Parathyroid adenoma (tissue), 2 donors: ENCODE measurements at regions not wholly inside any gene's neighbourhood (a gene's known extent, or its start where the extent isn't known, plus 50 kb on each side); places are given as distances from the start of the nearest gene placed in this dataset.

Experiments used
- H2AFZ ChIP-seq: fragments of 300-600 bp; sonication (generic); one replicate; pipeline ENCODE4 v1.7.0; 2017; ENCODE audit warnings: antibody characterized with exemption, mild to moderate bottlenecking
- H3K27ac ChIP-seq: fragments of 300-600 bp; sonication (generic); one replicate; pipeline ENCODE4 v1.7.0; 2017
- H3K27me3 ChIP-seq: fragments of 300-600 bp; sonication (generic); one replicate; pipeline ENCODE4 v1.7.0; 2017; ENCODE audit warnings: low read length; ENCODE audit not compliant: control insufficient read depth, insufficient read depth
- H3K36me3 ChIP-seq: fragments of 300-600 bp; sonication (generic); one replicate; pipeline ENCODE4 v1.7.0; 2017; ENCODE audit warnings: low read length; ENCODE audit not compliant: control insufficient read depth, insufficient read depth
- H3K4me1 ChIP-seq: fragments of 300-600 bp; sonication (generic); one replicate; pipeline ENCODE4 v1.7.0; 2017; ENCODE audit warnings: control low read depth
- H3K4me2 ChIP-seq: fragments of 300-600 bp; sonication (generic); one replicate; pipeline ENCODE4 v1.7.0; 2017; ENCODE audit warnings: low read length
- H3K4me3 ChIP-seq: fragments of 300-600 bp; sonication (generic); one replicate; pipeline ENCODE4 v1.7.0; 2017; ENCODE audit warnings: low read depth, low read length
- H3K79me2 ChIP-seq: fragments of 300-600 bp; sonication (generic); one replicate; pipeline ENCODE4 v1.7.0; 2017; ENCODE audit warnings: control low read depth
- H3K9ac ChIP-seq: fragments of 300-600 bp; sonication (generic); one replicate; pipeline ENCODE4 v1.7.0; 2017; ENCODE audit warnings: mild to moderate bottlenecking
- H3K9me3 ChIP-seq: fragments of 300-600 bp; sonication (generic); one replicate; pipeline ENCODE4 v1.7.0; 2017; ENCODE audit warnings: low read length; ENCODE audit not compliant: control insufficient read depth
- TF ChIP-seq, protein P1 (sequence below): fragments of 300-600 bp; sonication (generic); IDR thresholded peaks from one replicate; pipeline ENCODE4 v1.7.0; 2017; ENCODE audit warnings: antibody characterized with exemption, mild to moderate bottlenecking
- donor health status: primary hyperparathyroidism.

DNA sequence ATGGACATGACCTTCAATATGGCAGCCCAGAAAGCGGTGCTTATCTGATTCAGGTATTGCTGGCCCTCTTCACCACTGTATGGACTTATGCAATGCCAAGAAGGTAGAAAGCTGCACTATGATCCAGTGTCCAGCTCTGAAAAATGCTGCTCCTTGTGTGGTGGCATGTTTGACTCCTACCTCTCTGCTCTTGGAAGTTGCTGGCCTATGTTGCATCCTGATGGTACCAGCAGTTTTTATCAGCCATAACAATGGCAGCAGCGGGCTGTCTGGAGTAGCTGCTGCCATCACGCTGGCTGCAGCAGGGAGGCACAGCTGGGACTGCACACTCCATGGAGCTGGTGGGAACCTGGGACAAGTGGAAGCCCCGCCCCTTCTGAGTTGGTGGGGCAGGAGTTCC, 53.1 kb upstream of the MED9 start:
- H3K27ac ChIP-seq: no peak overlapping the region
- no peaks in the 10 kb centered on the region for H3K9me3 ChIP-seq
- peaks cover 5% of the 10 kb centered on the region for H3K4me1 ChIP-seq
- H3K4me3 ChIP-seq: no peak overlapping the region
- TF ChIP-seq, protein P1, sequence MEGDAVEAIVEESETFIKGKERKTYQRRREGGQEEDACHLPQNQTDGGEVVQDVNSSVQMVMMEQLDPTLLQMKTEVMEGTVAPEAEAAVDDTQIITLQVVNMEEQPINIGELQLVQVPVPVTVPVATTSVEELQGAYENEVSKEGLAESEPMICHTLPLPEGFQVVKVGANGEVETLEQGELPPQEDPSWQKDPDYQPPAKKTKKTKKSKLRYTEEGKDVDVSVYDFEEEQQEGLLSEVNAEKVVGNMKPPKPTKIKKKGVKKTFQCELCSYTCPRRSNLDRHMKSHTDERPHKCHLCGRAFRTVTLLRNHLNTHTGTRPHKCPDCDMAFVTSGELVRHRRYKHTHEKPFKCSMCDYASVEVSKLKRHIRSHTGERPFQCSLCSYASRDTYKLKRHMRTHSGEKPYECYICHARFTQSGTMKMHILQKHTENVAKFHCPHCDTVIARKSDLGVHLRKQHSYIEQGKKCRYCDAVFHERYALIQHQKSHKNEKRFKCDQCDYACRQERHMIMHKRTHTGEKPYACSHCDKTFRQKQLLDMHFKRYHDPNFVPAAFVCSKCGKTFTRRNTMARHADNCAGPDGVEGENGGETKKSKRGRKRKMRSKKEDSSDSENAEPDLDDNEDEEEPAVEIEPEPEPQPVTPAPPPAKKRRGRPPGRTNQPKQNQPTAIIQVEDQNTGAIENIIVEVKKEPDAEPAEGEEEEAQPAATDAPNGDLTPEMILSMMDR: no peak
- no peak overlapping the region for H2AFZ ChIP-seq
- no peak overlapping the region for H3K9ac ChIP-seq
- H3K27me3 ChIP-seq: no peaks in the 10 kb centered on the region
- no peaks in the 10 kb centered on the region for H3K36me3 ChIP-seq
- no peaks in the 10 kb centered on the region for H3K79me2 ChIP-seq
- H3K4me2 ChIP-seq: no peak overlapping the region

DNA sequence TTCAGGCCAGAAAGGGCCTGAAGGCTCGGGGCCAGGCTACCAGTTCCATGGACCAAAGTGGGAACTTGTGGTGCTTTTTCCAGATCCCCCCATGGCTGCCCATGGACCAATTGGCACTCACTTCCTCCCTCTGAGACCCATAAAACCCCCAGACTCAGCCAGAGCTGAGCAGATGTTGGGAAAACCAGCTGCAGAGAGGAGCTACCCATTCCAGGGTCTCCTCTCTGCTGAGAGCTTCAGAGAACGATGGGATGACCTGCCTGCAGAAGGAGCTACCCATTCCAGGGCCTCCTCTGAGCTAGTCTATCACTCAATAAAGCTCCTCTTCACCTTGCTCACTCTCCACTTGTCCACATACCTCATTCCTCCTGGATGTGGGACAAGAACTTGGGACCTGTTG, 52.2 kb upstream of the MED9 start:
- no peak overlapping the region for H3K27ac ChIP-seq
- no peaks in the 10 kb centered on the region for H3K36me3 ChIP-seq
- H2AFZ ChIP-seq: no peak overlapping the region
- H3K27me3 ChIP-seq: no peaks in the 10 kb centered on the region
- H3K9ac ChIP-seq: no peak overlapping the region
- no peaks in the 10 kb centered on the region for H3K79me2 ChIP-seq
- H3K4me3 ChIP-seq: no peak overlapping the region
- TF ChIP-seq, protein P1: no peak
- H3K4me1 ChIP-seq: peaks cover 5% of the 10 kb centered on the region
- H3K9me3 ChIP-seq: no peaks in the 10 kb centered on the region
- H3K4me2 ChIP-seq: no peak overlapping the region

DNA sequence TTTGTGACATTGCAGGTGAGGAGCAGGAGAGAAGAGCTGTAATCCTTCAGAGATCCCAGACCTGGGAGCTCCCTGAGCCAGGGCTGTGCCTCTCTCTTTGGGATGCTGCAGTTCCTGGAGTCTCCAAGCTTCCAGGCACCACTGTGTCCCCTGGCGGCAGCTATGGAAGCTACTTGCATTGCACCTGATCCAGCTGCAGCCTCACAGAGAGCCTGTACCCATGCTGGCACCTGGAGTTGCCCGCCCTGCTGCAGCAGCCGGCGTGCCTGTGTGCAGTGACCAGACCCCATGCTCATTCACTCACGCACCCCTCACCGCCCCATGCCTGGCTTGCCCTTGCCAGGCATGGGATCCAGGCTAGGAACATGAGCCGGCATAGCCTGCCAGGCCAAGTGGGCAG, 51.8 kb upstream of the MED9 start:
- Histone ChIP-seq H3K27ac (no peak overlapping the region), H3K9me3 (no peaks in the 10 kb centered on the region), H3K36me3 (no peaks in the 10 kb centered on the region), H2AFZ (no peak overlapping the region), H3K9ac (no peak overlapping the region), H3K4me2 (no peak overlapping the region), H3K79me2 (no peaks in the 10 kb centered on the region), H3K27me3 (no peaks in the 10 kb centered on the region), H3K4me3 (no peak overlapping the region), H3K4me1 (peaks cover 3% of the 10 kb centered on the region)
- TF ChIP-seq, protein P1: no peak

DNA sequence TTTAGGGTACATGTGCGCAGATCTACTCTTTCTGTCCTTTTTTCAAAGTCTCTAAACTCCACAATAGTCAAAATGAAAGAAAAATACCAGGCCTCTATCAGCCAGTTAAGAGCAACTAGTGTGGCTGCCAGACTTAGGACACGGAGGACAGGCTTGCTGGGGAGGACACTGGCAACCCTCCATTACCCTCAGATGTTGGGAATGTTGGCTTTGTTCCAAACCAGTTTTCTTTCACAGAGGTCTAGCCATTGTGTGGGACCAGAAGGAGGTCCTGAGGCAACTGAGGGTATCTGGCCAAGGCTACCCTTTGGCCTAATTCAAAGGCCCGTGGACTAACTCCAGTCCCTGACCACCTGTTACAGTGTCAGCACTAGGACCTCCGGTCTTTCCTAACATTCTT, 51.2 kb upstream of the MED9 start:
- Histone ChIP-seq H3K4me1 (no peaks in the 10 kb centered on the region), H3K9ac (no peak overlapping the region), H3K79me2 (no peaks in the 10 kb centered on the region), H3K27ac (no peak overlapping the region), H3K9me3 (no peaks in the 10 kb centered on the region), H3K4me2 (no peak overlapping the region), H2AFZ (no peak overlapping the region), H3K27me3 (no peaks in the 10 kb centered on the region), H3K4me3 (no peak overlapping the region), H3K36me3 (no peaks in the 10 kb centered on the region)
- TF ChIP-seq, protein P1: no peak

DNA sequence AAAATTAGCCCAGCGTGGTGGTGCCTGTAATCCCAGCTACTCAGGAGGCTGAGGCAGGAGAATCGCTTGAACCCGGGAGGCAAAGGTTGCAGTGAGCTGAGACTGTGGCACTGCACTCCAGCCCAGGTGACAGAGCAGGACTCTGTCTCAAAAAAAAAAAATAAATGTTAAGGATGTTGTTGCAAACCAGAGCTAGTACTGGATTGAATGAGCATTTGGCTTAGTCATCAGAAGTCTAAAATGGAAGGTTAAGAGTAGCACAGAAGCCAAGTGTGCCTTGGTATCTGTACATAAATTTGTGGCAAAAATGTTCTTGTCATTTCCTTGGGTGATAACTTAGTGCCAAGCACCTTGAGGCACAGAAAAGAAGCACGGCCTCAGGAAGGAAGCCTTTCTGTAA, 50.6 kb upstream of the MED9 start:
- Histone ChIP-seq H3K79me2 (no peaks in the 10 kb centered on the region), H3K4me1 (no peaks in the 10 kb centered on the region), H3K27ac (no peak overlapping the region), H3K36me3 (no peaks in the 10 kb centered on the region), H3K9ac (no peak overlapping the region), H3K9me3 (no peaks in the 10 kb centered on the region), H2AFZ (no peak overlapping the region), H3K27me3 (no peaks in the 10 kb centered on the region), H3K4me2 (no peak overlapping the region), H3K4me3 (no peak overlapping the region)
- TF ChIP-seq, protein P1: no peak
